ENCODE measurements at regions not wholly inside any gene's neighbourhood (a gene's known extent, or its start where the extent isn't known, plus 50 kb on each side); places are given as distances from the start of the nearest gene placed in this dataset.

DNA sequence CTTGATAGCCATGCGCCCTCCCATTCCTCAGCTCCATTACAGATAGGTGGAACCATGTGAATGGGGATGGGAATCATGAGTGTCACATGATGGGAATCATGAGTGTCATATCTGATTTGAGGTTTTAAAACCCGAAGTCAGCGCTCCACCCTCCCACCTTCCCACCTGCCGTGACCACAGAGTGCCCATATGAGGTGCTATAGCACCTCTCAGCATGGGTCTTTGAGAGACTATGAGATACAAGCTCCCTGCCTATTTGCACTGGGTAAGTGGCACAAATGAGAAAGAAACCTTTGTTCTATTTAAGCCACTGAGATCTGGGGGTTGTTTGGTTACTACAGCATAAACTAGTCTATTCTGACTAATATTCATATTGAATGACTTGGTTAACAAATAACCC is 78.5 kb upstream of the PTPRM start:
- H3K4me1 Mint-ChIP-seq (ENCODE audit: low read depth) = no peaks in the 10 kb centered on the region
- H3K9me3 Mint-ChIP-seq = peaks cover 7% of the 10 kb centered on the region in 2 donors
- H3K27ac Mint-ChIP-seq = no peak overlapping the region
- no peaks in the 10 kb centered on the region for H3K36me3 Mint-ChIP-seq (ENCODE audit: insufficient read depth in 2 of 2)
- DNase-seq (no peak), ATAC-seq (replicated peaks in 1 of 2) (no peak)
- H3K27me3 Mint-ChIP-seq (ENCODE audit: low read depth) = peaks cover 7% of the 10 kb centered on the region
- no peak overlapping the region for H3K4me3 Mint-ChIP-seq

DNA sequence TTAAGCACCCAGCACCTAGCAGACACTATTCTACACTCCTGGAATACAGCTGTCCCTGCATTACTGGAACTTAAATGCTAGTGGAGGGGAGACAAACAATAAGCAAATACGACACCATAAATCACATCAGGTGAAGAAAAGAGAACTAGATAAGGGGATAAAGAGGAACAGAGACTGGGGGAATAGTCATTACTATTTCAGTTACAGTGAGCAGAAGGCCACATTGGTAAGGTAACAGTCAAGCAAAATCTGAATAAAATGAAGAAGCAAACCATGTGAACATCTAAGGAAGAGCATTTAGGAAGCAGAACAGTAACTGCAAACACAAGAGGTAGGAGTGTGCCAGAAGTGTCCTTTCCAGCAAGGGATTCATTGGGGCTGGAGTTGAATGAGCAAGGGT is 77.0 kb upstream of the PTPRM start:
- no peak for ATAC-seq (replicated peaks in 1 of 2)
- no peaks in the 10 kb centered on the region for H3K4me1 Mint-ChIP-seq (ENCODE audit: low read depth)
- peaks cover 7% of the 10 kb centered on the region for H3K27me3 Mint-ChIP-seq (ENCODE audit: low read depth)
- DNase-seq = no peak
- no peak overlapping the region for H3K4me3 Mint-ChIP-seq
- H3K36me3 Mint-ChIP-seq (ENCODE audit: insufficient read depth in 2 of 2) = no peaks in the 10 kb centered on the region
- H3K9me3 Mint-ChIP-seq = peaks cover 7% of the 10 kb centered on the region in 2 donors
- no peak overlapping the region for H3K27ac Mint-ChIP-seq

DNA sequence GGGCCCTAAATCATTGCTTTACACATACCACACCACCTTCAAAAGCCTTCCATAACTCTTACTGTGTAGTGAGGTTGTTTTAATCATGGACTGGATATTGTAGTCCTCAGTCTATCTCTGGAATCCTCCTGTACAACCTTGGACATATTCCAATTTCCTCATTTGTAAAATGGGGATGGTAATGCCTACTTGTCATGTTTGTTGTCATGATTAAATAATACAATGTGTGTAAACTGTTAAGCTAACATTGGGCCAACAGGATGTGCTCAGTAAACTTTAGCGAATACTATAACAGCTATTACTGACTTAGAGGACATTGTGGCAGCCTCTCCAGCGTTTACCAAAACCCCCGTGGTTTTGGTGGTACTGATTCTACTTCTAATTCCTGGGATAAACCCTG is 74.7 kb upstream of the PTPRM start:
- peaks cover 7% of the 10 kb centered on the region for H3K27me3 Mint-ChIP-seq (ENCODE audit: low read depth)
- DNase-seq = no peak
- no peak overlapping the region for H3K4me3 Mint-ChIP-seq
- H3K9me3 Mint-ChIP-seq = peaks cover 7% of the 10 kb centered on the region in 2 donors
- H3K36me3 Mint-ChIP-seq (ENCODE audit: insufficient read depth in 2 of 2) = no peaks in the 10 kb centered on the region
- H3K27ac Mint-ChIP-seq = no peak overlapping the region
- no peak for ATAC-seq (replicated peaks in 1 of 2)
- H3K4me1 Mint-ChIP-seq (ENCODE audit: low read depth) = no peaks in the 10 kb centered on the region

DNA sequence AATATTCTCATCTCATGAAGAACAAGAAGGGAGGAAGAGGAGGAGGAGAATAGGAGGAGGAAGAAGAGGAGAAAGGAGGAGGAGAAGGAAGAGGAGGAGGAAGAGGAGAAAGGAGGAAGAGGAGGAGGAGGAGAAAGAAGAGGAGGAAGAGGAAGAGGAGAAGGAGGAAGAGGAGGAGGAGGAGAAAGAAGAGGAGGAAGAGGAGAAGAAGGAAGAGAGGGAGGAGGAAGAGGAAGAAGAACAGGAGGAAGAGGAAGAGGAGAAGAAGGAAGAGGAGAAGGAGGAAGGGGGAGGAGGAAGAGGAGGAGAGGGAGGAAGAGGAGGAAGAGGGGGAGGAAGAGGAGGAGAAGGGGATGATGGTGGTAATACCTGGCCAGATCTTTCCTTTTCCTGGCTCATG is 70.0 kb upstream of the PTPRM start:
- ATAC-seq (replicated peaks in 1 of 2) = no peak
- H3K4me1 Mint-ChIP-seq (ENCODE audit: low read depth) = no peaks in the 10 kb centered on the region
- H3K4me3 Mint-ChIP-seq = no peak overlapping the region
- DNase-seq = no peak
- no peaks in the 10 kb centered on the region for H3K27me3 Mint-ChIP-seq (ENCODE audit: low read depth)
- peaks cover 0 to 1% of the 10 kb centered on the region in 2 donors for H3K9me3 Mint-ChIP-seq
- H3K36me3 Mint-ChIP-seq (ENCODE audit: insufficient read depth in 2 of 2) = no peaks in the 10 kb centered on the region
- no peak overlapping the region for H3K27ac Mint-ChIP-seq

DNA sequence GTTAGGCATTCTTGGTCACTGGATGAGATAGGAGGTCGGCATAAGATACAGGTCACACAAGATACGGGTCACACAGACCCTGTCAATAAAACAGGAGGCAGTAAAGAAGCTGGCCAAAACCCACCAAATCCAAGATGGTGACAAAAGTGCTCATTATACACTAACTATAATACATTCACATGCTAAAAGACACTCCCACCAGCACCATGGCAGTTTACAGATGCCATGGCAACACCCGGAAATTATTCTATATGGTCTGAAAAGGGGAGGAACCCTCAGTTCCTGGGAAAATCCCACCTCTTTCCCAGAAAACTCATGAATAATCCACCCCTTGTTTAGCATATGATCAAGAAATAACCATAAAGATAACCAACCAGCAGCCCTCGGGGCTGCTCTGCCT is 56.0 kb upstream of the PTPRM start:
- Mint-ChIP-seq H3K27me3 (ENCODE audit: low read depth) (no peaks in the 10 kb centered on the region), H3K4me3 (no peak overlapping the region), H3K27ac (no peak overlapping the region), H3K4me1 (ENCODE audit: low read depth) (no peaks in the 10 kb centered on the region), H3K9me3 (peaks cover 5 to 12% of the 10 kb centered on the region in 2 donors), H3K36me3 (ENCODE audit: insufficient read depth in 2 of 2) (no peaks in the 10 kb centered on the region)
- ATAC-seq (replicated peaks in 1 of 2) (no peak), DNase-seq (no peak)

DNA sequence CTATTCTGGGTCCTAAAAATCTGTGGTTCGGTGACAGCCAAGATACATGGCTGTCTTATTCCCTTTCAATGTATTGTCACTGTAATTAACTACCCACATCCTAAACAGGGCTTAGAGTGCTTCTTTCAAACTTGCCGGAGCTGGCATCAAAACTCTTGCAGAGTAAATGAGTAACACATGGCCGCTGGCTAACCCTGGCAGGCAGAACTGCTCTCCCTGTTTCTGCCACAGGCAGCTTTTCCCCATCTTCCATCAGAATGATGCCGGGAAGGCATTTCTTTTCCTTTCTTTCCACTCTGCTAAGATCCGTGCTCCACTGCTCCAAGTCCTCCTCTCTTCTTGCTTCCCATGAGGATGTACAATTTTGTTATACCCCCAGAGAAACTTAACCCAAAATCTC is 54.8 kb upstream of the PTPRM start:
- no peak for ATAC-seq (replicated peaks in 1 of 2)
- H3K27me3 Mint-ChIP-seq (ENCODE audit: low read depth) = no peaks in the 10 kb centered on the region
- no peak overlapping the region for H3K27ac Mint-ChIP-seq
- H3K4me1 Mint-ChIP-seq (ENCODE audit: low read depth) = no peaks in the 10 kb centered on the region
- DNase-seq = no peak
- peaks cover 5 to 12% of the 10 kb centered on the region in 2 donors for H3K9me3 Mint-ChIP-seq
- H3K4me3 Mint-ChIP-seq = no peak overlapping the region
- no peaks in the 10 kb centered on the region for H3K36me3 Mint-ChIP-seq (ENCODE audit: insufficient read depth in 2 of 2)

DNA sequence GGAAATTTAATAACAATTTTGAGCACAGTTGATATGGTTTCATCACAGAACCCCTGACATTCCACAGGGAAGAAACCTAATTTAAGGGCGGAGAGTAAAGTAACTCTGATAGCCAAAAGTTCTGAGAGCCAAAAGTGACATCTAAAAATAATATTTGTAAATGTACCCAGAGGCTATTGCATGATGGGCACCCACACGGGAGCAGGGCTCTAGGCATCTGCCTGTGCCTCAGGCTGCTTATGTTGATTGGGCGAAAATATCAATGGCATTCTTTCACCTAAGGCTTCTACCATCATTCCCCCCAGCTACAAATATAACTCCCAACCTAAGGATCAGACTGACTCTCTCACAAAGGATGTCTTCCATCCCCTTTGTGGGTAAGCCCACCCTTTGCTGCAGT is 54.1 kb upstream of the PTPRM start:
- H3K27me3 Mint-ChIP-seq (ENCODE audit: low read depth) = no peaks in the 10 kb centered on the region
- DNase-seq (no peak), ATAC-seq (replicated peaks in 1 of 2) (no peak)
- H3K36me3 Mint-ChIP-seq (ENCODE audit: insufficient read depth in 2 of 2) = no peaks in the 10 kb centered on the region
- H3K27ac Mint-ChIP-seq = no peak overlapping the region
- H3K9me3 Mint-ChIP-seq = peaks cover 5 to 12% of the 10 kb centered on the region in 2 donors
- no peak overlapping the region for H3K4me3 Mint-ChIP-seq
- H3K4me1 Mint-ChIP-seq (ENCODE audit: low read depth) = no peaks in the 10 kb centered on the region

DNA sequence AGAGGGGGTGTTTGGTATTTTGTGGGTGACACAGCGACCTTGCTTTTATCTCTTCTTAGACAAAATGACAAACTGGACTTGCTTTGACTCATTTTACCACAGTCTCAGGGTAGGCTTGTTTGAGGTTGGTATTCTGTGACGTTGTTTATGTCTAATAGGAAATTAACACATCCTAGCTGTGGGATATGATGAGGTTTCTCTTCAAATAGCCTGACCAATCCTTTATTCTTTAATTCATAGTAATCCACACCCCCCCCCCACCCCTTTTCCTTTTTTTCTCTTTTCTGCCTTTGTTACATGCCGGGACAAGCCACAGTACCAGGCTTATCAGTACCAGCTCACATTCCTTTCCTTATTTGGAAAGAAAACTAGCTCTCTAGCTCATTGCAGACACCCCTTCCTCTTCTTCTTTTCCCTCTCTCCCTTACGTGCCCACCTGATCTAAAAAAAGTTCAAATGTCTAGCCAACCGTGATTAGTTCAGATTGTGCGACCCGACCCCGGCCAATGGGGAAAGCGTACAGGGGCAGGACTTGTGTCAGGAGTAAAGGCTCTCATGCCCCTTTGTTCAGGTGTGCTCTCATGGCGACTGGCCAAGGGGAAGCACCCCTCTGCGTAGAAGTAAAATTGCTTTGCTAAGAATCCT is 52.2 kb upstream of the PTPRM start:
- Mint-ChIP-seq H3K4me3 (no peak overlapping the region), H3K4me1 (ENCODE audit: low read depth) (no peaks in the 10 kb centered on the region), H3K9me3 (peaks cover 3 to 6% of the 10 kb centered on the region in 2 donors), H3K36me3 (ENCODE audit: insufficient read depth in 2 of 2) (no peaks in the 10 kb centered on the region), H3K27me3 (ENCODE audit: low read depth) (no peaks in the 10 kb centered on the region), H3K27ac (no peak overlapping the region)
- no peak for ATAC-seq (replicated peaks in 1 of 2)
- no peak for DNase-seq

DNA sequence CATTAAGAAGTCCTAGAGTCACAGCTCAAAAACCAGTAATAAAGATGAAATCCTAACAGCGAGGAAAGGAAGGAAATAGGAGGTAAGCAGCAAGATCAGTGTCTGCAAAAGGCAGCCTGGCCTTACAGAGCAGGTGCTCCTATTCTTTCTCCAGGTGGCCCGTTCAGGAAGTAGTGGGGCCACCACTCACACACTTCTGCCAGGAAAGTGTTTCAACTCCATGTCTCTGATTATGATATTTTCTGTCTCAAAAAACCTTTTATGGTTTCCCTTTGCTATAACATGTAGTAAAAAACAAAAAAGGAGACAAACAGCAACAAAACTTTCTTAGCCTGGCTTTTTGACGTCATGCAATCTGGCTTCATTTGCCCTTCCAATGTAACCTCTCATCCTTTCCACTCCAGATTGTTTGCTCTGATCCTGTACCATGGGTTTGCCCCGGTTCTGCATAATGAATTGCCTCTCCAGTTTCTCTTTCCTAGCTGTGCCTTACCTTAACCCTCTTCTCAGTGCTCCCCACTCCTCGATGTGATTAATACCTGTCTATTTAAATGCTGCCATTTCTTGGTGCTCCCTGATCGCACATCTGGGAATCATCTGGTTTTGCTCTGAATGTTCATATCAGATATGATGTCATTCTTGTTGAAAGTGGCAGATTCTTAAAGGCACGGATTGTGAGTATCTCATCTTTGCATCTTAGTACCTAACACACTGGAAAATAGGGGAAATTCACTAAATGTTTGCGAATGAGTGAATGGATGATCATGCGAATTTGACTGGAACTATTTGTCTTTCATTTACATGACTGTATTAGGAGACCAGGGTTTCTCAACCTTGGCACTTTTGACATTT is 50.6 kb upstream of the PTPRM start:
- H3K4me1 Mint-ChIP-seq (ENCODE audit: low read depth) = no peaks in the 10 kb centered on the region
- H3K9me3 Mint-ChIP-seq = no peaks in the 10 kb centered on the region
- H3K27ac Mint-ChIP-seq = no peak overlapping the region
- H3K36me3 Mint-ChIP-seq (ENCODE audit: insufficient read depth in 2 of 2) = no peaks in the 10 kb centered on the region
- no peaks in the 10 kb centered on the region for H3K27me3 Mint-ChIP-seq (ENCODE audit: low read depth)
- DNase-seq = no peak
- no peak for ATAC-seq (replicated peaks in 1 of 2)
- H3K4me3 Mint-ChIP-seq = no peak overlapping the region
